ENCODE measurements at regions not wholly inside any gene's neighbourhood (a gene's known extent, or its start where the extent isn't known, plus 50 kb on each side); places are given as distances from the start of the nearest gene placed in this dataset.

DNA sequence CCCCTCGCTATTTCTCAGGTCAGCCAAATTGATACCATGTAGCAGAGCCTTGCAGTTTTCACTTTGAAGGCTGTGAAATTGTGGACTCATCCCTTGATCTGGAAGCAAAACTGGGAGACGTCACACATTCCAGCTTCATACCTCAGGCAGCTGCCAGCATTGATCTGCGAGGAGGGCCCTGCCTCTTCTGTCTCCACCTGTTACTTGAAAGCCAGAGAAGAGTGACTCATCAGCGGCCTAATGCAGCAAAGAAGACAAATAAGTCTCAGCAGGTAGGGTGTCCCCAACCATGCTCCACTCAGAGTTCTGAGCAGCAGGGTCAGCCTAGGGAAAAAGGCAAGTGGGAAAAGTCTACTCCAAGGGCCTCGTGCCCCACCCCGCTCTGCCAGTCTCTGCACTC is 69.4 kb upstream of the BMP2 start:
- ChIA-PET SMC1A (ENCODE audit: uncharacterized antibody, unreplicated experiment) (no interaction called here), CTCF (no interaction called here), POLR2A (no interaction called here), RAD21 (ENCODE audit: unreplicated experiment) (no interaction called here)
- WGBS (ENCODE audit: insufficient coverage, insufficient replicate concordance, low lambda C conversion rate, missing lambda C conversion rate) = 16% methylated on average over 6 of the region's 6 CpGs
- no peak overlapping the region for H2AFZ ChIP-seq (ENCODE audit: control insufficient read depth, low read depth, low read length)
- no peaks in the 10 kb centered on the region for H3K4me1 ChIP-seq (ENCODE audit: control insufficient read depth, insufficient read depth, low read length)
- H3K27ac ChIP-seq (ENCODE audit: control insufficient read depth, insufficient read depth) = no peak overlapping the region
- no peaks in the 10 kb centered on the region for H3K79me2 ChIP-seq (ENCODE audit: control insufficient read depth, insufficient read depth, low read length)
- H3K4me2 ChIP-seq (ENCODE audit: control insufficient read depth, insufficient read depth) = no peak overlapping the region
- in situ Hi-C loops (cut with MboI) = no loop called here
- H3K9me3 ChIP-seq (replicated peaks; ENCODE audit: control insufficient read depth, insufficient read depth, low read length) = no peaks in the 10 kb centered on the region
- H4K20me1 ChIP-seq (ENCODE audit: control insufficient read depth, insufficient read depth) = no peaks in the 10 kb centered on the region
- no peak for DNase-seq (ENCODE audit: low read depth, low spot score)
- H3K36me3 ChIP-seq (ENCODE audit: control insufficient read depth in 2 of 2, insufficient read depth in 2 of 2, low read length in 1 of 2) = no peaks in the 10 kb centered on the region
- FAIRE-seq = no peak
- BruUV-seq (replicated peaks) = no TSS peak
- intact Hi-C loops (cut with micrococcal nuclease; ENCODE audit: unreplicated experiment) = no loop called here
- ATAC-seq = no peak
- no peaks in the 10 kb centered on the region for H3K27me3 ChIP-seq (replicated peaks in 1 of 2; ENCODE audit: control insufficient read depth in 2 of 2, insufficient read depth in 2 of 2, low read length in 1 of 2)
- TF ChIP-seq, protein P1, sequence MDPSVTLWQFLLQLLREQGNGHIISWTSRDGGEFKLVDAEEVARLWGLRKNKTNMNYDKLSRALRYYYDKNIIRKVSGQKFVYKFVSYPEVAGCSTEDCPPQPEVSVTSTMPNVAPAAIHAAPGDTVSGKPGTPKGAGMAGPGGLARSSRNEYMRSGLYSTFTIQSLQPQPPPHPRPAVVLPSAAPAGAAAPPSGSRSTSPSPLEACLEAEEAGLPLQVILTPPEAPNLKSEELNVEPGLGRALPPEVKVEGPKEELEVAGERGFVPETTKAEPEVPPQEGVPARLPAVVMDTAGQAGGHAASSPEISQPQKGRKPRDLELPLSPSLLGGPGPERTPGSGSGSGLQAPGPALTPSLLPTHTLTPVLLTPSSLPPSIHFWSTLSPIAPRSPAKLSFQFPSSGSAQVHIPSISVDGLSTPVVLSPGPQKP (IDR thresholded peaks at IDR 0.05; ENCODE audit: low read depth, low read length) = no peak
- TF ChIP-seq JUND (IDR thresholded peaks at IDR 0.05; ENCODE audit: low read depth, low read length) = no peak
- no peak for TF ChIP-seq NR2F1 (conservative IDR thresholded peaks at IDR 0.05)
- no peak for TF ChIP-seq PML (IDR thresholded peaks at IDR 0.05; ENCODE audit: low read length)
- no peak for TF ChIP-seq ZNF622 (IDR thresholded peaks at IDR 0.05)
- no peak for TF ChIP-seq ETV6 (conservative IDR thresholded peaks at IDR 0.05 in 1 of 2, IDR thresholded peaks at IDR 0.05 in 1 of 2; ENCODE audit: borderline replicate concordance in 1 of 2, low read depth in 1 of 2)
- TF ChIP-seq POLR2AphosphoS2 (IDR thresholded peaks at IDR 0.05; ENCODE audit: low read depth, low read length) = no peak
- TF ChIP-seq, protein P2, sequence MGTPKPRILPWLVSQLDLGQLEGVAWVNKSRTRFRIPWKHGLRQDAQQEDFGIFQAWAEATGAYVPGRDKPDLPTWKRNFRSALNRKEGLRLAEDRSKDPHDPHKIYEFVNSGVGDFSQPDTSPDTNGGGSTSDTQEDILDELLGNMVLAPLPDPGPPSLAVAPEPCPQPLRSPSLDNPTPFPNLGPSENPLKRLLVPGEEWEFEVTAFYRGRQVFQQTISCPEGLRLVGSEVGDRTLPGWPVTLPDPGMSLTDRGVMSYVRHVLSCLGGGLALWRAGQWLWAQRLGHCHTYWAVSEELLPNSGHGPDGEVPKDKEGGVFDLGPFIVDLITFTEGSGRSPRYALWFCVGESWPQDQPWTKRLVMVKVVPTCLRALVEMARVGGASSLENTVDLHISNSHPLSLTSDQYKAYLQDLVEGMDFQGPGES (IDR thresholded peaks at IDR 0.05) = no peak
- TF ChIP-seq, protein P3, sequence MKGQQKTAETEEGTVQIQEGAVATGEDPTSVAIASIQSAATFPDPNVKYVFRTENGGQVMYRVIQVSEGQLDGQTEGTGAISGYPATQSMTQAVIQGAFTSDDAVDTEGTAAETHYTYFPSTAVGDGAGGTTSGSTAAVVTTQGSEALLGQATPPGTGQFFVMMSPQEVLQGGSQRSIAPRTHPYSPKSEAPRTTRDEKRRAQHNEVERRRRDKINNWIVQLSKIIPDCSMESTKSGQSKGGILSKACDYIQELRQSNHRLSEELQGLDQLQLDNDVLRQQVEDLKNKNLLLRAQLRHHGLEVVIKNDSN (IDR thresholded peaks at IDR 0.05; ENCODE audit: borderline replicate concordance, extremely low read length, insufficient read depth, low read depth, low read length) = no peak
- TF ChIP-seq POU2F2 (IDR thresholded peaks at IDR 0.05; ENCODE audit: borderline replicate concordance, low read depth, low read length) = no peak
- no peak for TF ChIP-seq MTA2 (IDR thresholded peaks at IDR 0.05; ENCODE audit: low read depth)
- no peak overlapping the region for H3K4me3 ChIP-seq
- H3K9ac ChIP-seq (ENCODE audit: control insufficient read depth, insufficient read depth, low read length) = no peak overlapping the region

All from GM12878 (cell line).